Left cardiac atrium (tissue), 4 donors: ENCODE measurements at regions not wholly inside any gene's neighbourhood (a gene's known extent, or its start where the extent isn't known, plus 50 kb on each side); places are given as distances from the start of the nearest gene placed in this dataset.
A peak's percentile ranks its signal among the peaks of the same experiment; 100 is the strongest.
"Not testable (repeated sequence)": the region's sequence is repeated elsewhere in the genome, so short reads cannot be mapped to it uniquely, and the experiment has no call there.

Experiments
- ATAC-seq, 2 donors: fragments of 200-7000 bp; cut with Tn5 transposase; one replicate each; pipeline ENCODE4 v1.9.1; 2020; ENCODE audit warnings: mild to moderate bottlenecking in 2 of 2, moderate library complexity in 2 of 2
- DNase-seq: peaks from one replicate; pipeline ENCODE4 v3.0.0-alpha.2; 2020
- intact Hi-C, 2 donors: fragments of 100-400 bp; cut with DNase I; formaldehyde crosslinking; loops; one replicate each; pipeline versions ENCODE4 v1.14.1 to v1.15.1; 2022 to 2023
- donor health status: DM: no; HTN: yes; CAD: no.
- donor health status: DM: no; HTN: yes; CAD: no; lungs with severe emphysema.
- donor health status: DM: yes; HTN: yes; CAD: no.
- donor health status: Dilated cardiomyopathy.

DNA sequence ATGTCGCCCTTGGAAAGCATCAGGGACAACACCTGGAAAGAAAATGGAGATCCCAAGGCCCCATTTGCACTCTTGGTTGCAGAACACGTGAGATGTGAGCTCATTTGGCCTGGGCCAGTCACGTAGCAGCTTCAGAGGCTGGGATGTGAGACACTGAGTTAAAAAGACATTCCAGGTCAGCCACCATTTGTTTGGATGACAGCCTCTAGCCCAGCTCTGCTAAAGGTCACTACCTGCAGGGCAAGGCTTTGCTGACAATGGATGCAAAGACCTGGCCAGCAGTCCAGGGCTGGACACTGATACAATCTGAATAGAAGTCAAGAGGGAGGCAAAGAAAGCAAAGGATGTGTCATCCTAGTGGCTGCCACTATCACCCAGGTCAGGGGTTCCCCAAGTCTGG lies 83.9 kb upstream of the LRPPRC start:
- DNase-seq (no peak), ATAC-seq (no peak)
- intact Hi-C loops, result loop anchor here in 1 of 2 donors (10.0 kb wide), 2 partner anchors 155 to 215 kb away; no protein-coding TSS in a partner anchor

DNA sequence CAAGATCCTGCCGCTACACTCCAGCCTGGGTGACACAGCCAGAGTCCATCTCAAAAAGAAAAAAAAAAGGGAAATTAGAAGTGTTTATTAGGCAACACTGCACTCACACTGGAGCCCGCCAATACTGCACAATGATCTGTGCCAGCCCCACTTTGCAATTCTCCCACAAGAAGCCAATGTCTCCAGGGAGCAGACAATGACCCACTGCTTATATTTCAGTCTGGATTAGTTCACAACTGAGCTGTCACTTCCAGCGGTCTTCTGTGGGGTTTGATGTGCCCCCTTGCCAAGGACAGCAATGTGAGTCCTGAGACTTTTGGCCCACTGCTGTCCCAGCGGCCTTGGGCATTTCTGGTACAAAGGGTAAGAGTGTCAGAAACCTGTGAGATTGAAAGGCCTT lies 85.6 kb upstream of the PPM1B start:
- DNase-seq, result no peak
- peak in 1 of 2 donors; percentile 66 for ATAC-seq
- intact Hi-C loops, result loop anchor here in 1 of 2 donors (10.0 kb wide), 2 partner anchors 152 to 212 kb away; no protein-coding TSS in a partner anchor

DNA sequence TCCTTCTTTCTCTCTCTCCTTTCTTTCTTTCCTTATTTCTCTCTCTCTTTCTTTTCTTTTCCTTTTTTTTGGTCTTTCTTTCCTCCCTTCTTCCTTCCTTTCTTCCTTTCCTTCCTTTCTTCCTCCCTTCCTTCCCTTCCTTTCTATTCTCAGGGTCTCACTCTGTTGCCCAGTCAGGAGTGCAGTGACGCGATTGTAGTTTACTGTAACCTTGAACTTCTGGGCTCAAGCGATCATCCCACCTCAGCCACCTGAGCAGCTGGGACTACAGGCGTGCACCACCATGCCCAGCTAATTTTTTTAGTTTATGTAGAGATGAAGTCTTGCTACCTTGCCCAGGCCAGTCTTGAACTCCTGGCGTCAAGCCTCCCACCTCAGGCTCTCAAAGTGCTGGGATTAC lies 83.8 kb upstream of the PPM1B start:
- intact Hi-C loops, result loop anchor here in 1 of 2 donors (5.0 to 10.0 kb wide), 3 partner anchors 87 to 210 kb away; no protein-coding TSS in a partner anchor
- DNase-seq (no peak), ATAC-seq (no peak)

DNA sequence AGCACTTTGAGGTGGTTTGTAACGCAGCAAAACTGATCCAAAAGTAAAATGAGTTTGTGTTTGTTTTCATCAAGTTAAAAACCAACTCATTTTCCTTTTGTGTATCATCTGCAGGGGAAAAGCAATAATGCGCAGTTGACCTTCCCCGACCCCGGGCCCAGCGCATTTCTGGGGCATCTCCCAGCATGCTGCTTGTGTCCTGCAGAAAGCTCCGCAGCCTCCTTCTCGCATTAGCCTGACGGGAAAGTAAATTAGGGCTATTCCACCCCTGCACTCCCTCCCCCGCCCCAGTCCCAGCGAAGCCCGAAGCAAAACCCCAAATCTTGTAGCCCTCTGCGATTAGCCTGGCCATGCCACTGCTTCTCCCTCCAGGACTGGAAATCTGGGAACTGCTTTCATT lies 82.0 kb upstream of the PPM1B start:
- ATAC-seq, result no peak
- DNase-seq, result no peak
- intact Hi-C loops, result loop anchor here in 1 of 2 donors (5.0 to 10.0 kb wide), 3 partner anchors 86 to 208 kb away; no protein-coding TSS in a partner anchor

DNA sequence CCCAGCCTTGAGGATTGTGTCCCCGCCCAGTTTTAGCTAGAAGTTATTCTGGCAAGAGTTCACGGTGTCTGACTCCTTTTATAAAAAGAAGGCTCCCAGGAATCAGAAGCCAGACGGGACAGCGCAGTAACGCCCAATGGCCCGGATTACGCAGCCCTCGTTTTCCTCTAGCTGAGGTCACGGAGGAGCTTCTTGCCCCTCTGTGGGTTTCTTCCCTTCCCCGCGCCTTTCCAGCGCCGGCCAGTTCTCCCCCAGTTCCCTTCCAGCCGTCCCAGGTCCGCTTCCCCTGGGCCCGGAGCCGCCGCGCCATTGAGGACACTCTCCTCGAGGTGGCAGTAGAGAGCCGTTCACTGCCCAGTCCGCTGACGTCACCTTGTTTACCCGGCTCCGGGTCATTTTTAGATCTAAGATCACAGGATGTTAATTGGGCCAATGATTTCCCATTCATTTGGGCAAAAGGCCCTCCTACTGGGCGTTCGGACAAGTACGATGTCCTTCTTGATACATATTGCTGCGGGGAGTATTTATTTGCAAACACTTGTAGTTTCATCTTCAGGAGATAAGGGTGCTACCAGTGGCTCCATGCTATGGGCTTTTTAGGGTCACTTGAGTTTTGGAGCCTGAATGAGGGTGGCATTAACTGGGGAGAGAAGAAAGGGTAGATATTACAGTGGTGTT lies 81.5 kb upstream of the PPM1B start:
- ATAC-seq, result peak; percentile 90 to 98
- intact Hi-C loops, result loop anchor here in 1 of 2 donors (5.0 to 10.0 kb wide), 3 partner anchors 85 to 208 kb away; no protein-coding TSS in a partner anchor
- peak; percentile 88 for DNase-seq

DNA sequence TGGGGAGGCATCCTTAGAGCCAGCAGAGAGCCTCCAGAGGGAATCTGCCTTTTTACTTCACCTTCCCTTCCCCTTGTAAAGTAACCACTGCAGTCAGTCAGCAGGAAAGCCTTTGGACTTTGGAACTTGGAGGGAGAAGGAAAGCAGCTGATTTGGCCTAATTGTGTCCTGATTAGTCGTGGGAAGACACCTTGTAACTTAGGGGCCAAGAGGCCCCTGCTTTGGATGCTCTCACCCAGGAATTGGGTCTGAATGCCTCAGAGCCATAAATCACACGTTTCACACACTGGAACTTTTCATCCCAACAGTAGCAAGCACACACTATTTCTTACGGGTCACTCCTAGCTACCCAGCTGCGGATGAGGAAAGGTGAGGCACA lies 81.0 kb upstream of the PPM1B start:
- intact Hi-C loops, result loop anchor here in 1 of 2 donors (5.0 to 10.0 kb wide), 3 partner anchors 85 to 207 kb away; no protein-coding TSS in a partner anchor

DNA sequence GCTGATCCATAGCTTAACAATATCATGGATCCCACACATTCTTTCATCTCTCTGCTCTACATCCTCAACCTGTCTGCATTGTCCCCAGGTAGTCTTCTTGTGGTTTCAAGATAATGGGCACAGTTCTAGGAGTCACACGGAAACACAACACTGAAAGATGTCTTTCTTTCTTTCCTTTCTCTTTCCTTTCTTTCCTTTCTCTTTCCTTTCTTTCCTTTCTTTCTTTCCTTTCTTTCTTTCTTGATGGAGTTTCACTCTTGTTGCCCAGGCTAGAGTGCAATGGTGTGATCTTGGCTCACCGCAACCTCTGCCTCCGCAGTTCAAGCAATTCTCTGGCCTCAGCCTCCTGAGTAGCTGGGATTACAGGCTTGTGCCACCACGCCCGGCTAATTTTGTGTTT lies 76.2 kb upstream of the PPM1B start:
- DNase-seq, ATAC-seq, intact Hi-C loops: not testable (repeated sequence)

More for the DNA sequence above, 81.0 kb upstream of the PPM1B start:
- DNase-seq (no peak), ATAC-seq (no peak)

DNA sequence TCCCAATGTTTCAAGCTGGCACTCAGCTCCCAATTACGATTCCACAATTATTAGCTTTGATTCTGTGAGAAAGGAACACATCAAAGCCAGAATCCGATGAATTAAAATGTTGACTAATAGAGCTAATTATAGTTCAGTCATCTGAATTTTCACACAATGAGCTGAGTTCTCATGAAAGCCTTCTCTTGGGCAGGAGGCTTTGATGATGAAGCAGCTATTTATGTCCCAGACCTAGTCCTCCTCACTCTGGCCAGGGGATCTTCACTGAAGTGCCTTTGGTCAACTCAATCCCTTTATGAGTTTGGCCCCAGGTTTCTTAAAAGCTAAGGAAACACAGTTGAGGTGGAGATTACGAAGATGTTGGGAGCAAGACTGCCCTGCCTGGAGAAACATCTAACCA lies 74.7 kb upstream of the PPM1B start:
- intact Hi-C loops, result no loop called here
- ATAC-seq (no peak), DNase-seq (no peak)

DNA sequence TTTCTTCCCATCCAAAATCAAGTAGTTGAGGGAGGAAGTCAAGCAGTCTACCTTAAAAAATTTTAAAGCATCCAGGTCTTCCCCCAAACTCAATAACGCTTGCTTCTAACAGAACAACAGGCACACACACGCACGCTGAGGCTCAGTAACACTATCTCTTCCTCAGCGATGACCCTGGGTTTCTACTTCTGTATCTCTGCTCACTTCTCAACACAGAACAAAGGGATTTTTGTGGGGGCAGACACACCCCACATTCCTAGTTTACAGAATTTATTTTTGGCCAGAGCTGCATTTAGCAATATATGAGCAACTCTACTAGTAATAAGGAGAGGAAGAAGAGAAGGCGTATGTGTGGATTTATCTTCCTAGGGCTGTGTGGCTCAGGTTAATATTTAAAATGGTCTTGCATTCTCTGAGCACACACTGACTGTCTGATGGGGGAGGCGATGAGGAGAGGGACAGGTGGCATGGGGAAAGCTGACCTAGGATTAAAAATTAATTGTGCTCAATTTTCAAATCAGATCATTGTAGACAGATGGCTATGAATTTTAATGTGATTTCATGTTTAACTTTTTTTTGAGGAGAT lies 71.3 kb upstream of the PPM1B start:
- DNase-seq (no peak), ATAC-seq (no peak)
- intact Hi-C loops, result no loop called here

DNA sequence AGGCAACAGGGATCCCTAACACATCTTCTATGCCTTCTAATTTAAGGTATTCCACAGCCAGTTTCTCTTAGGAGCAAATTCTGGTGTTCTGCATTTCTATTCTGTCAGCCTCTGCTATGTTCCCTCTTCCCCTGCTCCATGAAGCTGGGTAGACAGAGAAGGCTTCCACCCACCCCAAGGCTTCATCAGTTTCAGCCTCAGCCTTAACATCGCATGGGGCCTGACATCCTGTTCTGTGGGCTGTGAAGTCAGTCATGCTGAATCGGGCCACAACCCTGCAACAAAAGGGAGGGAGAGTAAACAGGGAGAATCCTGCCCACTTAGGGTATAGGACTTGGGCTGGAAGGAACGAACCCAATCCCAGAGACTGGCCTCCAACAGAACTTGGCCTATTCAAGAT lies 70.6 kb upstream of the PPM1B start:
- intact Hi-C loops, result no loop called here
- DNase-seq, result no peak
- ATAC-seq, result no peak

DNA sequence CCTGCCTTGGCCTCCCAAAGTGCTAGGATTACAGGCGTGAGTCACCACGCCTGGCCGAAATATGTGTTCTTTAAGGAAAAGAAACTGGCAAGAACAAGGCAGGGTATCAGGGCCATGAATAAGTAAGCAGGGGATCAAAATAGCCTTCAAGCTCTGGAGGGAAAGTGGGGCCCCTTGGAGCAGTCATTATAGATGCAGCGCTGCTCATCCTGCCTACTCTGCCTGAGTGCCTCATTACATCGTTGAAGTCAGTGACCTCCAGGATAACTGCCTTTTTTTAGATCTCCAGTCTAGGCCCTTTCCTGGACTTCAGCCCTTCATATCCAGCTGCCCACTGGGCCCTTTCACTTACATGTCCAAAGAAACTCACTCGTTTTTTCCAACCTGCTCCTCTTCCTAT lies 69.8 kb upstream of the PPM1B start:
- intact Hi-C loops, result no loop called here
- DNase-seq, result no peak
- ATAC-seq, result no peak

DNA sequence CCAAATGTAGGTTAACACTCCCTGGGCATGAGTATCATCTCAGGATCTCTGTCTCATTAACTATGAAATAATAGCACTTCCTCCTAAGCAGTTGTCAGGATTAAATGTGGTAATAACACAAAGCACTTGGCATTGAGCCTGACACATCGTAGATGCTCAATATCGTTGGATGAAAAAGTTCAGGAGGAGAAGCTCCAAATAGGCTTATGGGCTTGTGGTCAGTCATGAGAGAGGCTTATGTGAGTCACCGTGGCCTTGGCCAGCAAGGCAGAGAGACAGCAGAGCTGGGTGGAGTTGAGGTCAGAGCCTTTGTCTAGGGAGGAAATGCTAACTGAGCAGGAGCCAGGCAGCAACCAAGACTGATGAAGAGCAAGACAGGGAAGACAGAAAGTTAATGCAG lies 68.3 kb upstream of the PPM1B start:
- ATAC-seq (peak; percentile 53 to 98), DNase-seq (peak; percentile 72)
- intact Hi-C loops, result no loop called here

DNA sequence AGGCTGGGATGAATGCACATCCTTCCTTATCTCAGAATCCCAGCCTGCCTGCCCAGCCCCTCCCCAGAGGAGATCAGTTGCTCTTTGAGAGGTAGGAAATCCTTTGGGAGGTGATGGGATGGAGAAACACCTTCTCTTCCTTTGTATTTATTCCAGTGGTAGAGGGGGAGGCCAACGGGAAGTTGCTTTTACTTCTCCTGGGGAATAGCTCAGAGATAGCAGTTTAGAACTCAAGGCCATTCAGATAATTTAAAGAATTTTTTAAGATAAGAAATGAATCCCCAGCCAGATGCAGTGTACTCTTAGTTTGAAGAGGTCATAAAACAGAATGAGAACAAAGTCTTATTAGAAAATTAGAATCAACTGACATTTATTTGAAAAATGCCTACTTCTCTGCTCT lies 67.4 kb upstream of the PPM1B start:
- intact Hi-C loops, result no loop called here
- DNase-seq (no peak), ATAC-seq (no peak)

DNA sequence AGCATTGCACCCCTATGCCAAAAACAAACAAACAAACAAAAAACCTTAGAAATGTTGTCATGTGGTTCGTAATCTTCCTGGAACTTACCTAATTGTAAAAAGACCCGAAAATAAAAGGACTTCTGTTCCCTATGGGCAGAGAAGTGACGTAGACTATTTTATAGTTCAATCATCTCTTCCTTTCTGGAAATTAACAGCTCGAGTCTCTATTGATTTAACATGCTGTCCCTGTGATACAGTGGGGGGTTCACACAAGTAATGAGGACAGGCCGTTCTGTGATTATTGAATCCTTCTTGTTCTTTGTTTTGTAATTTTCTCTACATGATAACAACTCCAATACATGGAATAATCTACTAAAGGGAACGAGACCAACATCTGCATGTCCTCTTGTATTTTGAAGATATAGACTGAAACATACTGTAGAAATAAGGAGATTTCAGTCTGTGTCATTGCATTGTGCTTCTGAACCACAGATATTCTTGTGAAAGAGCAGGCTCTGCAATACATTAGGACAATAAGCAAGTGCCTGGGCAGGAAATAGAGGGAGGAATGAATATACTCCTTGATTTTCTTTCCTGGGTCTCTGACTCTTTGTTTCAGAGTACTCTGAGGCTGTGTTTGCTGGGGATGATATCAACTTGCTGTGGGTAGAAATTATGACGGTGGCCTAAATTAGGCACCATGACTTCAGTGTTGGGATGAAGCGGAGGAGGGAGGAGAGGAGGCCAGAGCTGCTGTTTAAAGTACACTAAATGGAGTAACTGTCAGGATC lies 65.7 kb upstream of the PPM1B start:
- intact Hi-C loops, result no loop called here
- DNase-seq, result no peak
- ATAC-seq, result no peak

DNA sequence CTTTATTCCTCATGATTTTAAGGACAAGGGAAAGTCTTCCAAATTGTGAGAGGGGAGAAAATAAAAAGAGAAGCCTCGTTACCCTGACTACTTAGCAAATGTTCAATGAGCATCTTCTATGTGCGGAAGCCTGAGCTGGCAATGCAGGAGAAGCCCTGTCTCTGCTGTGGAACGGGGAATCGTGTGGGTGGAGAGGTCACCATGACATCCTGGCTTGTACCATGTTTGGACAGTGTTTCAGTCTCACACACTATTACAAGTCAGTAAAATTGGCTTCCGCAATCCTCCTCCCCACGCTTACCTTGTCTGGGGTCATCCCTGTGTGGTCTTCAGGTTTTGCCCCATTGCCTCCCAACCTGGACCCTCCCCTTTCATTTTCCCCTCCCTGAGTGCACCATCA lies 65.0 kb upstream of the PPM1B start:
- DNase-seq (no peak), ATAC-seq (no peak)
- intact Hi-C loops, result no loop called here

DNA sequence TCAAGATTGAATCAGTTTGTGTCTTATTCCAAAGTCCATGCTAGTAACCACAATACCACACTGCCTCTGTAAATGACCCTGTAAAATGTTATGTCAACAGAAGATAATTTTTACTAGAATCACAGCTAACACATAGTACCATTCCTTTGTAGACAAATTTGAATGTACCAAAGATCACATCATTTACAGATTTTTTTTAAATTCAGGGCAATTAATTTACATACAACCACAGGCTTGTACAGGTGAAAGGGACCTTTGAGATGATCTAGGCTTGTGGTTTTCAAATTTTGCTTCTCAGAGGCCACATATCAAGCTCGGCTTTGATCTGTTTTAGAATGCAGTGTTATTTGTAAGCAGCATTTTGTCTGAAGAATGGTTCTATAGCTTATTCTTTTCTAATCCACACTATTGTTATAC lies 63.8 kb upstream of the PPM1B start:
- DNase-seq, result no peak
- ATAC-seq, result no peak
- intact Hi-C loops, result no loop called here

DNA sequence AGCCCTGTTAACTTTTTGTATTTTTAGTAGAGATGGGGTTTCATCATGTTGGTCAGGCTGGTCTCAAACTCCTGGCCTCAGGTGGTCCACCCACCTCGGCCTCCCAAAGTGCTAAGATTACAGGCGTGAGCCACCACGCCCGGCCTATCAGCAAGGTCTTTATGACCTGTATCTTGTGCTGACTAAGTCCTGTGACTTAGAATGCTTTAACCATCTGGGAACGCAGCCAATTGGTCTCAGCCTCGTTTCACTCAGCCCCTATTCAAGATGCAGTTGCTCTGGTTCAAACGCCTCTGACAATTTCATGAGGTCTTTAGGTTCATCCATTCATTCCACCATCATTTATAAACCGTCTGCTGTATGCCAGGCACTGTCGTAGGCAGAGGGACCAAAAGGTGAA lies 62.2 kb upstream of the PPM1B start:
- ATAC-seq, intact Hi-C loops, DNase-seq: not testable (repeated sequence)

DNA sequence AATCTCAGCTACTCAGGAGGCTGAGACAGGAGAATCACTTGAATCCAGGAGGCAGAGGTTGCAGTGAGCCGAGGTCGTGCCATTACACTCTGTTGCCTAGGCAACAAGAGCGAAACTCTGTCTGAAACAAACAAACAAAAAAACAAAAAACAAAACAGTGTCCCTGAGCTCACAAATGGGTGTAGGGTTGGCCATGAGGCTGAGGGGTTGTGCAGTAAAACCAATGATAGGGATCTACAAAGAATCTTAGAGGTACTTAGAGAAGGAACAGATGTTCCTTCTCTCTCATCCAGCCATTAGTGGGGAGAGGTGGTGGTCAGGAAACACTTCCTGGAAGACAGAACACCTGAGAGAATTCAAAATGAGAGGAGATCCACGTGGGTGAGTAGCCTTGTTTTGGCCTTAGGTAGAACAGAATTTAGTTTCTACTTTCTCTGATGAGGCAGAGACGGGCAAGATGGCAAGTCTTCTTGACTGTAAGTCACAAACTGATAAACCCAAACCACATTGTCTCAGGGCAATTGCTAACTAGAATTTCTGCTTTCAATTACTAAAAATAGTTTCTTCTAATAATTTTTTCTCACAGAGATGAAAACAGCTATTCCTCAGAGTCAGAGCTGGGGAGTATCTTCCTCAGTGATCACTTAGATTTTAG lies 61.5 kb upstream of the PPM1B start:
- DNase-seq (no peak), ATAC-seq (no peak)
- intact Hi-C loops, result no loop called here

DNA sequence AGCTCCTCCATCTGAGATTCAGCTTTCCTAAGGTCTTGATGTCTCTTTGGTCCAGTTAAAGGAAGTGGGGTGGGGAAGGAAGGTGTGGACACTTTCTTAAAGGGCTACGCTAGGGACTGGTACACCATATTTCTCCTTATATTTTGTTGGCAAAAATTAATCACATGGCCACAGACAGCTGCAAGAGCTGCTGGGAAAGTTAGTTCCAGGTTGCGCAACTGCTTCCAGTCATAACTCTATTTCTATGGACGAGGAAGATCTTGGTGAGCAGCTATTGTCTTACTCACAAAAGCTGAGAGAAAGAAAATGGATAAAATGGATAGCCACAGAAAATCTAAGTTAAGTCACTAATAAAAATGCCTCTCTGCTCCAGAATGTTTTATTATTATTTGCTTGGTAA lies 60.7 kb upstream of the PPM1B start:
- DNase-seq (no peak), ATAC-seq (no peak)
- intact Hi-C loops, result no loop called here

DNA sequence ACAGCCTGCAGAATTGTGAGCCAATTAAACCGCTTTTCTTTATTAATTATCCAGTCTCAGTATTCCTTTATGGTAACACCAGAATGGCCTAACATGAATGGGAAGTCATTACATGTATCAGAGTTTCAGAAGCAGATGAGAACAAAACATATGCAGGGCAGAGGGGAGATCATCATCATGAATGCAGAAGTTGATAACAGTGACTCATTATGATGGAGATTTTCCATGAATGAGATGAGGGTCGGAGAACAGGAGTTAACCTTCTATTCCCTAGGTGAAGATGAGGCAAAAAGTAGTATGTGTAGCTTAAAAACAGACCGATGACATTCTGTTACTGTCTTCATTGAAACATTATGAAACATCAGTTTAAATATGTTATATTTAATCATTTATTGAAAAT lies 59.5 kb upstream of the PPM1B start:
- intact Hi-C loops, result no loop called here
- DNase-seq (no peak), ATAC-seq (no peak)
